ENCODE measurements at regions not wholly inside any gene's neighbourhood (a gene's known extent, or its start where the extent isn't known, plus 50 kb on each side); places are given as distances from the start of the nearest gene placed in this dataset.

- Histone ChIP-seq H3K36me3 (no peaks in the 10 kb centered on the region), H3K27ac (no peak overlapping the region), H3K9me3 (no peaks in the 10 kb centered on the region), H3K27me3 (no peaks in the 10 kb centered on the region), H3K4me3 (no peak overlapping the region), H3K4me1 (no peaks in the 10 kb centered on the region)
- TF ChIP-seq POLR2AphosphoS5 (IDR thresholded peaks at IDR 0.05) = no peak
- TF ChIP-seq POLR2A (IDR thresholded peaks at IDR 0.05) = no peak
- TF ChIP-seq CTCF (IDR thresholded peaks at IDR 0.05) = no peak
- no peak for TF ChIP-seq EP300 (IDR thresholded peaks at IDR 0.05)
- WGBS, 5 donors = 81 to 88% (median 82%) methylated on average over 2 of the region's 2 CpGs
- intact Hi-C loops (cut with DNase I; ENCODE audit: low total_unique reads) = no loop called here
- DNase-seq = no peak
These were observed 606.3 kb downstream of the METTL4 start for GRCh38 chr18:1965016-1965415.

GRCh38 chr18:1965541-1965940 is 605.8 kb downstream of the METTL4 start:
- Histone ChIP-seq H3K27ac (no peak overlapping the region), H3K27me3 (no peaks in the 10 kb centered on the region), H3K4me3 (no peak overlapping the region), H3K9me3 (no peaks in the 10 kb centered on the region), H3K36me3 (no peaks in the 10 kb centered on the region), H3K4me1 (no peaks in the 10 kb centered on the region)
- no peak for DNase-seq
- intact Hi-C loops (cut with DNase I; ENCODE audit: low total_unique reads) = no loop called here
- 39 to 93% (median 77%) methylated on average over 2 of the region's 2 CpGs for WGBS, 5 donors
- no peak for TF ChIP-seq POLR2A (IDR thresholded peaks at IDR 0.05)
- no peak for TF ChIP-seq POLR2AphosphoS5 (IDR thresholded peaks at IDR 0.05)

- intact Hi-C loops (cut with DNase I; ENCODE audit: low total_unique reads) = no loop called here
- no peak for DNase-seq
- WGBS, 5 donors = 76 to 85% (median 84%) methylated on average over 4 of the region's 4 CpGs
- H3K27me3 ChIP-seq = no peaks in the 10 kb centered on the region
- no peak overlapping the region for H3K4me3 ChIP-seq
- H3K27ac ChIP-seq = no peak overlapping the region
- no peak for TF ChIP-seq CTCF (IDR thresholded peaks at IDR 0.05)
- no peak for TF ChIP-seq EP300 (IDR thresholded peaks at IDR 0.05)
- TF ChIP-seq POLR2A (IDR thresholded peaks at IDR 0.05) = no peak
- TF ChIP-seq POLR2AphosphoS5 (IDR thresholded peaks at IDR 0.05) = no peak
- no peaks in the 10 kb centered on the region for H3K36me3 ChIP-seq
- H3K4me1 ChIP-seq = no peaks in the 10 kb centered on the region
- H3K9me3 ChIP-seq = no peaks in the 10 kb centered on the region
These were observed 602.4 kb downstream of the METTL4 start for GRCh38 chr18:1968801-1969498.

GRCh38 chr18:1976484-1976883 is 594.8 kb downstream of the METTL4 start:
- intact Hi-C loops (cut with DNase I; ENCODE audit: low total_unique reads) = no loop called here
- Histone ChIP-seq H3K4me1 (no peaks in the 10 kb centered on the region), H3K27me3 (no peaks in the 10 kb centered on the region), H3K27ac (no peak overlapping the region), H3K4me3 (no peak overlapping the region), H3K9me3 (peaks cover 0 to 14% (median 3%) of the 10 kb centered on the region in 4 donors), H3K36me3 (no peaks in the 10 kb centered on the region)
- WGBS, 5 donors = 39 to 66% (median 57%) methylated on average over 6 of the region's 6 CpGs
- TF ChIP-seq POLR2AphosphoS5 (IDR thresholded peaks at IDR 0.05) = no peak
- no peak for TF ChIP-seq EP300 (IDR thresholded peaks at IDR 0.05)
- TF ChIP-seq POLR2A (IDR thresholded peaks at IDR 0.05) = no peak
- no peak for TF ChIP-seq CTCF (IDR thresholded peaks at IDR 0.05)
- DNase-seq = no peak

GRCh38 chr18:1982056-1982455 is 589.2 kb downstream of the METTL4 start:
- intact Hi-C loops (cut with DNase I; ENCODE audit: low total_unique reads) = no loop called here
- 52 to 82% (median 76%) methylated on average over 2 of the region's 2 CpGs for WGBS, 5 donors
- no peak for DNase-seq

More at GRCh38 chr18:1982056-1982455, 589.2 kb downstream of the METTL4 start:
- Histone ChIP-seq H3K4me3 (no peak overlapping the region), H3K27me3 (no peaks in the 10 kb centered on the region), H3K4me1 (no peaks in the 10 kb centered on the region), H3K36me3 (no peaks in the 10 kb centered on the region), H3K9me3 (peaks cover 0 to 14% (median 3%) of the 10 kb centered on the region in 4 donors), H3K27ac (no peak overlapping the region)
- TF ChIP-seq POLR2AphosphoS5 (IDR thresholded peaks at IDR 0.05) (no peak), CTCF (IDR thresholded peaks at IDR 0.05) (no peak), POLR2A (IDR thresholded peaks at IDR 0.05) (no peak), EP300 (IDR thresholded peaks at IDR 0.05) (no peak)

Data from stomach (tissue), 8 donors.